GM23338 (cell line): ENCODE measurements at regions not wholly inside any gene's neighbourhood (a gene's known extent, or its start where the extent isn't known, plus 50 kb on each side); places are given as distances from the start of the nearest gene placed in this dataset.

Experiments used
- ATAC-seq: fragments of 200-7000 bp; cut with Tn5 transposase; 3 replicates; pipeline ENCODE4 v1.9.1; 2020
- DNase-seq: peaks from one replicate; pipeline ENCODE4 v3.0.0-alpha.2; 2015; ENCODE audit warnings: low spot score
- H2AFZ ChIP-seq: fragments of 200-600 bp; sonication (generic); 2 replicates; pipeline ENCODE4 v1.8.0; 2016; ENCODE audit warnings: antibody characterized with exemption, mild to moderate bottlenecking, moderate library complexity
- H3F3A ChIP-seq: fragments of 200-600 bp; sonication (generic); replicated peaks from 2 replicates; pipeline ENCODE4 v1.8.0; 2017; ENCODE audit warnings: antibody characterized with exemption, mixed run types, low read depth
- H3K27ac ChIP-seq: fragments of 200-600 bp; sonication (generic); 2 replicates; pipeline ENCODE4 v1.6.1; 2016; ENCODE audit warnings: low read depth
- H3K27me3 ChIP-seq: fragments of 200-600 bp; sonication (generic); 2 replicates; pipeline ENCODE4 v1.8.0; 2016; ENCODE audit warnings: mild to moderate bottlenecking, mixed run types, moderate library complexity; ENCODE audit not compliant: insufficient read depth
- H3K36me3 ChIP-seq: fragments of 200-600 bp; sonication (generic); 2 replicates; pipeline ENCODE4 v1.8.0; 2016; ENCODE audit warnings: mild to moderate bottlenecking; ENCODE audit not compliant: insufficient read depth
- H3K4me1 ChIP-seq: fragments of 200-600 bp; sonication (generic); 2 replicates; pipeline ENCODE4 v1.8.0; 2016; ENCODE audit warnings: mild to moderate bottlenecking, moderate library complexity; ENCODE audit not compliant: insufficient read depth
- H3K4me2 ChIP-seq: fragments of 200-600 bp; sonication (generic); 2 replicates; pipeline ENCODE4 v1.7.1; 2017; ENCODE audit warnings: mixed run types
- H3K4me3 ChIP-seq: fragments of 200-600 bp; sonication (generic); 2 replicates; pipeline ENCODE4 v1.6.1; 2016; ENCODE audit warnings: mixed run types
- H3K79me2 ChIP-seq: fragments of 200-600 bp; sonication (generic); replicated peaks from 2 replicates; pipeline ENCODE4 v1.8.0; 2017; ENCODE audit warnings: mild to moderate bottlenecking; ENCODE audit not compliant: insufficient read depth
- H3K9me2 ChIP-seq: fragments of 200-600 bp; sonication (generic); 2 replicates; pipeline ENCODE4 v1.8.0; 2017; ENCODE audit not compliant: insufficient read depth
- H4K20me1 ChIP-seq: fragments of 200-600 bp; sonication (generic); replicated peaks from 2 replicates; pipeline ENCODE4 v1.8.0; 2017; ENCODE audit warnings: mild to moderate bottlenecking; ENCODE audit not compliant: insufficient read depth
- H3K27ac Mint-ChIP-seq: 2 replicates; pipeline ENCODE4 v1.8.0; 2020; ENCODE audit warnings: inconsistent platforms, mild to moderate bottlenecking, moderate library complexity, mixed read lengths
- H3K27me3 Mint-ChIP-seq: 3 replicates; pipeline ENCODE4 v1.8.0; 2022; ENCODE audit warnings: low read depth, mild to moderate bottlenecking, moderate library complexity, mixed read lengths, inconsistent platforms; ENCODE audit not compliant: insufficient read depth, poor library complexity
- H3K36me3 Mint-ChIP-seq: 3 replicates; pipeline ENCODE4 v1.8.0; 2021; ENCODE audit warnings: low read depth, mild to moderate bottlenecking, inconsistent platforms, moderate library complexity, mixed read lengths
- H3K4me1 Mint-ChIP-seq: 3 replicates; pipeline ENCODE4 v1.8.0; 2020; ENCODE audit warnings: mild to moderate bottlenecking, inconsistent platforms, mixed read lengths
- H3K4me3 Mint-ChIP-seq: 3 replicates; pipeline ENCODE4 v1.8.0; 2021; ENCODE audit warnings: moderate library complexity, mild to moderate bottlenecking, inconsistent platforms, mixed read lengths
- H3K9me3 Mint-ChIP-seq: 3 replicates; pipeline ENCODE4 v1.8.0; 2020; ENCODE audit warnings: moderate library complexity, mild to moderate bottlenecking, inconsistent platforms, mixed read lengths
- CREB1 ChIP-seq: fragments of 250-450 bp; sonication (Bioruptor Pico); IDR thresholded peaks from 2 replicates; pipeline ENCODE4 v1.5.0; 2020; ENCODE audit warnings: low read depth, mild to moderate bottlenecking, moderate library complexity
- EZH2 ChIP-seq: fragments of 200-600 bp; sonication (generic); IDR thresholded peaks from one replicate; pipeline ENCODE4 v1.8.0; 2017; ENCODE audit warnings: antibody characterized with exemption, mild to moderate bottlenecking, low read depth; ENCODE audit not compliant: unreplicated experiment
- EZH2phosphoT487 ChIP-seq: fragments of 200-600 bp; sonication (generic); IDR thresholded peaks from one replicate; pipeline ENCODE4 v1.8.1; 2018; ENCODE audit warnings: antibody characterized with exemption; ENCODE audit not compliant: unreplicated experiment
- JUNB ChIP-seq: IDR thresholded peaks from one replicate; pipeline ENCODE4 v1.6.1; 2016; ENCODE audit warnings: antibody characterized with exemption; ENCODE audit not compliant: unreplicated experiment
- NANOG ChIP-seq: IDR thresholded peaks from 2 replicates; pipeline ENCODE4 v1.6.1; 2016; ENCODE audit warnings: antibody characterized with exemption, borderline replicate concordance
- POLR2AphosphoS5 ChIP-seq: IDR thresholded peaks from 2 replicates; pipeline ENCODE4 v1.6.1; 2016; ENCODE audit warnings: antibody characterized with exemption, low read depth
- ZNF114 ChIP-seq: fragments of 250-450 bp; sonication (Bioruptor Pico); IDR thresholded peaks from 2 replicates; pipeline ENCODE4 v1.5.0; 2020; ENCODE audit warnings: mild to moderate bottlenecking, moderate library complexity
- ZNF331 ChIP-seq: fragments of 250-450 bp; sonication (Bioruptor Pico); IDR thresholded peaks from 2 replicates; pipeline ENCODE4 v1.5.0; 2020; ENCODE audit warnings: low read depth, mild to moderate bottlenecking, moderate library complexity
- TF ChIP-seq, protein P1 (sequence below): IDR thresholded peaks from 2 replicates; pipeline ENCODE4 v1.6.1; 2016; ENCODE audit warnings: antibody characterized with exemption
- TF ChIP-seq, protein P2 (sequence below): fragments of 250-450 bp; sonication (Bioruptor Pico); IDR thresholded peaks from 2 replicates; pipeline ENCODE4 v1.5.0; 2020; ENCODE audit warnings: mild to moderate bottlenecking, moderate library complexity
- TF ChIP-seq, protein P3 (sequence below), 2 experiments: fragments of 200-600 bp in 1 of 2; sonication (generic) in 1 of 2; conservative IDR thresholded peaks; 2 replicates each; pipeline versions ENCODE4 v1.5.1 to v1.6.1; 2016 to 2017; ENCODE audit warnings: antibody characterized with exemption in 2 of 2, low read depth in 2 of 2, mild to moderate bottlenecking in 2 of 2, moderate library complexity in 1 of 2
- TF ChIP-seq, protein P4 (sequence below): IDR thresholded peaks from one replicate; pipeline ENCODE4 v1.6.1; 2018; ENCODE audit warnings: antibody characterized with exemption; ENCODE audit not compliant: unreplicated experiment

DNA sequence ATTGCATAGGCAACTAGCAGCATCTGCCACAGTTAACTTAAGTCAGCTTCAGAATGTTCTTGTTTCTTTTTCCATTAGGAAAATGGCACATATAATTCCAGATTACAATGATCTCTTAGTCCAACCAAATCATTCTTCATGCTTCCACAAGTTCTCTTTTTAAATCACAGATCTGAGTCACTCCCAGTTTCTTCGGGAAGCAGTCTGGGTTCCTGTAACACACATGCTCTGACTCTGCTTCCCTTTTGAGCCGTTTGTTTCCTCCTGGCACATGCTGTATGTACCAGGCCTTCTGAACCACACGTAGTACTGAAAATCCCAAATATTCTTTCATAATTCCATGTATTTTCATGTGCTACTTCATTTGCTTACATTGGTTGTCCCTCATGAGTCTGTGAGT is 388.8 kb upstream of the PDE3A start (continued):
- TF ChIP-seq ZNF114, result no peak
- TF ChIP-seq, protein P1, sequence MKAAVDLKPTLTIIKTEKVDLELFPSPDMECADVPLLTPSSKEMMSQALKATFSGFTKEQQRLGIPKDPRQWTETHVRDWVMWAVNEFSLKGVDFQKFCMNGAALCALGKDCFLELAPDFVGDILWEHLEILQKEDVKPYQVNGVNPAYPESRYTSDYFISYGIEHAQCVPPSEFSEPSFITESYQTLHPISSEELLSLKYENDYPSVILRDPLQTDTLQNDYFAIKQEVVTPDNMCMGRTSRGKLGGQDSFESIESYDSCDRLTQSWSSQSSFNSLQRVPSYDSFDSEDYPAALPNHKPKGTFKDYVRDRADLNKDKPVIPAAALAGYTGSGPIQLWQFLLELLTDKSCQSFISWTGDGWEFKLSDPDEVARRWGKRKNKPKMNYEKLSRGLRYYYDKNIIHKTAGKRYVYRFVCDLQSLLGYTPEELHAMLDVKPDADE, result no peak

DNA sequence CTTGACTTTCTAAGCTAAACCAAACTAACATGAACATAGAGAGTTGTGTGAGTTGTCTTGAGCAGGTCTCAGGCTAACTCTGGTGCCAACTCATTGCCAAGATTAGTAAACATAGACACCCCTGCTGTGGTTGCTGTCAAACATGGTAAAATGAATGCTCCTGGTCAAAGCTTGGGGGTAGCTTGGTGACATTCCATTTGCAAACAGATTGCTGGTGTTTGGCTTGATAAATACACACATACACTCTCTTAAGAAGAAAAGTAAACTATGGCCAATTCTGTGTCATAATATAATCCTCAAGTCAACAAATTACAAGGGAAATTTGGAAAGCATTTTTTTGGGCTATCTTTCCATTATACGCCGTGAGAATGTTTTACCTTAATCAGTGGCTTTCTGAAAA is 386.4 kb upstream of the PDE3A start:
- Histone ChIP-seq H3K4me1 (no peaks in the 10 kb centered on the region), H2AFZ (no peak overlapping the region), H3K4me3 (no peak overlapping the region), H4K20me1 (no peaks in the 10 kb centered on the region), H3K79me2 (no peaks in the 10 kb centered on the region), H3K27ac (no peak overlapping the region), H3K4me2 (no peak overlapping the region), H3K27me3 (no peaks in the 10 kb centered on the region), H3K36me3 (no peaks in the 10 kb centered on the region), H3K9me2 (peaks cover 6% of the 10 kb centered on the region; the same call in 1 of the 2 replicates), H3F3A (no peaks in the 10 kb centered on the region)
- DNase-seq (no peak), ATAC-seq (no peak)
- H3K27ac Mint-ChIP-seq, result no peak overlapping the region
- H3K9me3 Mint-ChIP-seq, result no peaks in the 10 kb centered on the region
- TF ChIP-seq EZH2 (no peak), JUNB (no peak), CREB1 (CRISPR knock-in tag) (no peak), POLR2AphosphoS5 (no peak), ZNF331 (CRISPR knock-in tag) (no peak), NANOG (no peak), ZNF114 (no peak), EZH2phosphoT487 (no peak)
- TF ChIP-seq, protein P2, sequence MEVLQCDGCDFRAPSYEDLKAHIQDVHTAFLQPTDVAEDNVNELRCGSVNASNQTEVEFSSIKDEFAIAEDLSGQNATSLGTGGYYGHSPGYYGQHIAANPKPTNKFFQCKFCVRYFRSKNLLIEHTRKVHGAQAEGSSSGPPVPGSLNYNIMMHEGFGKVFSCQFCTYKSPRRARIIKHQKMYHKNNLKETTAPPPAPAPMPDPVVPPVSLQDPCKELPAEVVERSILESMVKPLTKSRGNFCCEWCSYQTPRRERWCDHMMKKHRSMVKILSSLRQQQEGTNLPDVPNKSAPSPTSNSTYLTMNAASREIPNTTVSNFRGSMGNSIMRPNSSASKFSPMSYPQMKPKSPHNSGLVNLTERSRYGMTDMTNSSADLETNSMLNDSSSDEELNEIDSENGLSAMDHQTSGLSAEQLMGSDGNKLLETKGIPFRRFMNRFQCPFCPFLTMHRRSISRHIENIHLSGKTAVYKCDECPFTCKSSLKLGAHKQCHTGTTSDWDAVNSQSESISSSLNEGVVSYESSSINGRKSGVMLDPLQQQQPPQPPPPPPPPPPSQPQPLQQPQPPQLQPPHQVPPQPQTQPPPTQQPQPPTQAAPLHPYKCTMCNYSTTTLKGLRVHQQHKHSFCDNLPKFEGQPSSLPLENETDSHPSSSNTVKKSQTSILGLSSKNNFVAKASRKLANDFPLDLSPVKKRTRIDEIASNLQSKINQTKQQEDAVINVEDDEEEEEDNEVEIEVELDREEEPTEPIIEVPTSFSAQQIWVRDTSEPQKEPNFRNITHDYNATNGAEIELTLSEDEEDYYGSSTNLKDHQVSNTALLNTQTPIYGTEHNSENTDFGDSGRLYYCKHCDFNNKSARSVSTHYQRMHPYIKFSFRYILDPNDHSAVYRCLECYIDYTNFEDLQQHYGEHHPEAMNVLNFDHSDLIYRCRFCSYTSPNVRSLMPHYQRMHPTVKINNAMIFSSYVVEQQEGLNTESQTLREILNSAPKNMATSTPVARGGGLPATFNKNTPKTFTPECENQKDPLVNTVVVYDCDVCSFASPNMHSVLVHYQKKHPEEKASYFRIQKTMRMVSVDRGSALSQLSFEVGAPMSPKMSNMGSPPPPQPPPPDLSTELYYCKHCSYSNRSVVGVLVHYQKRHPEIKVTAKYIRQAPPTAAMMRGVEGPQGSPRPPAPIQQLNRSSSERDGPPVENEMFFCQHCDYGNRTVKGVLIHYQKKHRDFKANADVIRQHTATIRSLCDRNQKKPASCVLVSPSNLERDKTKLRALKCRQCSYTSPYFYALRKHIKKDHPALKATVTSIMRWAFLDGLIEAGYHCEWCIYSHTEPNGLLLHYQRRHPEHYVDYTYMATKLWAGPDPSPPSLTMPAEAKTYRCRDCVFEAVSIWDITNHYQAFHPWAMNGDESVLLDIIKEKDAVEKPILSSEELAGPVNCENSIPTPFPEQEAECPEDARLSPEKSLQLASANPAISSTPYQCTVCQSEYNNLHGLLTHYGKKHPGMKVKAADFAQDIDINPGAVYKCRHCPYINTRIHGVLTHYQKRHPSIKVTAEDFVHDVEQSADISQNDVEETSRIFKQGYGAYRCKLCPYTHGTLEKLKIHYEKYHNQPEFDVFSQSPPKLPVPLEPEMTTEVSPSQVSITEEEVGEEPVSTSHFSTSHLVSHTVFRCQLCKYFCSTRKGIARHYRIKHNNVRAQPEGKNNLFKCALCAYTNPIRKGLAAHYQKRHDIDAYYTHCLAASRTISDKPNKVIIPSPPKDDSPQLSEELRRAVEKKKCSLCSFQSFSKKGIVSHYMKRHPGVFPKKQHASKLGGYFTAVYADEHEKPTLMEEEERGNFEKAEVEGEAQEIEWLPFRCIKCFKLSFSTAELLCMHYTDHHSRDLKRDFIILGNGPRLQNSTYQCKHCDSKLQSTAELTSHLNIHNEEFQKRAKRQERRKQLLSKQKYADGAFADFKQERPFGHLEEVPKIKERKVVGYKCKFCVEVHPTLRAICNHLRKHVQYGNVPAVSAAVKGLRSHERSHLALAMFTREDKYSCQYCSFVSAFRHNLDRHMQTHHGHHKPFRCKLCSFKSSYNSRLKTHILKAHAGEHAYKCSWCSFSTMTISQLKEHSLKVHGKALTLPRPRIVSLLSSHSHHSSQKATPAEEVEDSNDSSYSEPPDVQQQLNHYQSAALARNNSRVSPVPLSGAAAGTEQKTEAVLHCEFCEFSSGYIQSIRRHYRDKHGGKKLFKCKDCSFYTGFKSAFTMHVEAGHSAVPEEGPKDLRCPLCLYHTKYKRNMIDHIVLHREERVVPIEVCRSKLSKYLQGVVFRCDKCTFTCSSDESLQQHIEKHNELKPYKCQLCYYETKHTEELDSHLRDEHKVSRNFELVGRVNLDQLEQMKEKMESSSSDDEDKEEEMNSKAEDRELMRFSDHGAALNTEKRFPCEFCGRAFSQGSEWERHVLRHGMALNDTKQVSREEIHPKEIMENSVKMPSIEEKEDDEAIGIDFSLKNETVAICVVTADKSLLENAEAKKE, result no peak
- TF ChIP-seq, protein P3, sequence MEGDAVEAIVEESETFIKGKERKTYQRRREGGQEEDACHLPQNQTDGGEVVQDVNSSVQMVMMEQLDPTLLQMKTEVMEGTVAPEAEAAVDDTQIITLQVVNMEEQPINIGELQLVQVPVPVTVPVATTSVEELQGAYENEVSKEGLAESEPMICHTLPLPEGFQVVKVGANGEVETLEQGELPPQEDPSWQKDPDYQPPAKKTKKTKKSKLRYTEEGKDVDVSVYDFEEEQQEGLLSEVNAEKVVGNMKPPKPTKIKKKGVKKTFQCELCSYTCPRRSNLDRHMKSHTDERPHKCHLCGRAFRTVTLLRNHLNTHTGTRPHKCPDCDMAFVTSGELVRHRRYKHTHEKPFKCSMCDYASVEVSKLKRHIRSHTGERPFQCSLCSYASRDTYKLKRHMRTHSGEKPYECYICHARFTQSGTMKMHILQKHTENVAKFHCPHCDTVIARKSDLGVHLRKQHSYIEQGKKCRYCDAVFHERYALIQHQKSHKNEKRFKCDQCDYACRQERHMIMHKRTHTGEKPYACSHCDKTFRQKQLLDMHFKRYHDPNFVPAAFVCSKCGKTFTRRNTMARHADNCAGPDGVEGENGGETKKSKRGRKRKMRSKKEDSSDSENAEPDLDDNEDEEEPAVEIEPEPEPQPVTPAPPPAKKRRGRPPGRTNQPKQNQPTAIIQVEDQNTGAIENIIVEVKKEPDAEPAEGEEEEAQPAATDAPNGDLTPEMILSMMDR (conservative IDR thresholded peaks at IDR 0.05; ENCODE audit: low read depth in 2 of 2), result no peak
- TF ChIP-seq, protein P4, sequence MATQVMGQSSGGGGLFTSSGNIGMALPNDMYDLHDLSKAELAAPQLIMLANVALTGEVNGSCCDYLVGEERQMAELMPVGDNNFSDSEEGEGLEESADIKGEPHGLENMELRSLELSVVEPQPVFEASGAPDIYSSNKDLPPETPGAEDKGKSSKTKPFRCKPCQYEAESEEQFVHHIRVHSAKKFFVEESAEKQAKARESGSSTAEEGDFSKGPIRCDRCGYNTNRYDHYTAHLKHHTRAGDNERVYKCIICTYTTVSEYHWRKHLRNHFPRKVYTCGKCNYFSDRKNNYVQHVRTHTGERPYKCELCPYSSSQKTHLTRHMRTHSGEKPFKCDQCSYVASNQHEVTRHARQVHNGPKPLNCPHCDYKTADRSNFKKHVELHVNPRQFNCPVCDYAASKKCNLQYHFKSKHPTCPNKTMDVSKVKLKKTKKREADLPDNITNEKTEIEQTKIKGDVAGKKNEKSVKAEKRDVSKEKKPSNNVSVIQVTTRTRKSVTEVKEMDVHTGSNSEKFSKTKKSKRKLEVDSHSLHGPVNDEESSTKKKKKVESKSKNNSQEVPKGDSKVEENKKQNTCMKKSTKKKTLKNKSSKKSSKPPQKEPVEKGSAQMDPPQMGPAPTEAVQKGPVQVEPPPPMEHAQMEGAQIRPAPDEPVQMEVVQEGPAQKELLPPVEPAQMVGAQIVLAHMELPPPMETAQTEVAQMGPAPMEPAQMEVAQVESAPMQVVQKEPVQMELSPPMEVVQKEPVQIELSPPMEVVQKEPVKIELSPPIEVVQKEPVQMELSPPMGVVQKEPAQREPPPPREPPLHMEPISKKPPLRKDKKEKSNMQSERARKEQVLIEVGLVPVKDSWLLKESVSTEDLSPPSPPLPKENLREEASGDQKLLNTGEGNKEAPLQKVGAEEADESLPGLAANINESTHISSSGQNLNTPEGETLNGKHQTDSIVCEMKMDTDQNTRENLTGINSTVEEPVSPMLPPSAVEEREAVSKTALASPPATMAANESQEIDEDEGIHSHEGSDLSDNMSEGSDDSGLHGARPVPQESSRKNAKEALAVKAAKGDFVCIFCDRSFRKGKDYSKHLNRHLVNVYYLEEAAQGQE, result no peak
- no peaks in the 10 kb centered on the region for H3K36me3 Mint-ChIP-seq
- H3K27me3 Mint-ChIP-seq, result no peaks in the 10 kb centered on the region
- H3K4me1 Mint-ChIP-seq, result no peaks in the 10 kb centered on the region
- no peak overlapping the region for H3K4me3 Mint-ChIP-seq
